ENCODE measurements at regions not wholly inside any gene's neighbourhood (a gene's known extent, or its start where the extent isn't known, plus 50 kb on each side); places are given as distances from the start of the nearest gene placed in this dataset.

DNA sequence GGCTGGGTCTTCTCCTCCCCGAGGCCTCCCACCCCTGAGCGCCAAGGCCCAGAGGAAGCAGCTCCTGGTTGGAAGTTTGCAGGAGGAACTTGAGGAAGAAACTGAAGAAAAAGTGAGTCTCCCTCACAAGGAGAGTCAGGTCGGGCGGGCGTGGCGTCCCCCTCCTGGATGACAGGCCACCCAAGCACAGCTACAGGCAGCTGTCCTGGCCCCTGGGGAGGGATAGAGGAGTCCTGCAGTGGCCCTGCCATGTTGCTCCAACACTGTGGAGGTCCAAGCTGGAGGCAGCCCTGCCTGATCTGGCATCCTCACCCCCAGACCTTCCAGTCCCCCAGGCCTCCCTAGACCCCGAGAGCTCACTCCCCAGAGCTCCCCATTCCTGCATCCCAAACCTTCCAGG, 1150.1 kb downstream of the BRD1 start:
- TF ChIP-seq, protein P1, sequence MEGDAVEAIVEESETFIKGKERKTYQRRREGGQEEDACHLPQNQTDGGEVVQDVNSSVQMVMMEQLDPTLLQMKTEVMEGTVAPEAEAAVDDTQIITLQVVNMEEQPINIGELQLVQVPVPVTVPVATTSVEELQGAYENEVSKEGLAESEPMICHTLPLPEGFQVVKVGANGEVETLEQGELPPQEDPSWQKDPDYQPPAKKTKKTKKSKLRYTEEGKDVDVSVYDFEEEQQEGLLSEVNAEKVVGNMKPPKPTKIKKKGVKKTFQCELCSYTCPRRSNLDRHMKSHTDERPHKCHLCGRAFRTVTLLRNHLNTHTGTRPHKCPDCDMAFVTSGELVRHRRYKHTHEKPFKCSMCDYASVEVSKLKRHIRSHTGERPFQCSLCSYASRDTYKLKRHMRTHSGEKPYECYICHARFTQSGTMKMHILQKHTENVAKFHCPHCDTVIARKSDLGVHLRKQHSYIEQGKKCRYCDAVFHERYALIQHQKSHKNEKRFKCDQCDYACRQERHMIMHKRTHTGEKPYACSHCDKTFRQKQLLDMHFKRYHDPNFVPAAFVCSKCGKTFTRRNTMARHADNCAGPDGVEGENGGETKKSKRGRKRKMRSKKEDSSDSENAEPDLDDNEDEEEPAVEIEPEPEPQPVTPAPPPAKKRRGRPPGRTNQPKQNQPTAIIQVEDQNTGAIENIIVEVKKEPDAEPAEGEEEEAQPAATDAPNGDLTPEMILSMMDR (IDR thresholded peaks at IDR 0.05; ENCODE audit: low read depth, low read length), result no peak
- TF ChIP-seq MYC (IDR thresholded peaks at IDR 0.05; ENCODE audit: low read depth, low read length), result no peak
- TF ChIP-seq, protein P2, sequence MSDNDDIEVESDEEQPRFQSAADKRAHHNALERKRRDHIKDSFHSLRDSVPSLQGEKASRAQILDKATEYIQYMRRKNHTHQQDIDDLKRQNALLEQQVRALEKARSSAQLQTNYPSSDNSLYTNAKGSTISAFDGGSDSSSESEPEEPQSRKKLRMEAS (IDR thresholded peaks at IDR 0.05; ENCODE audit: low read depth, low read length), result no peak
- no peak for TF ChIP-seq POLR2A (IDR thresholded peaks at IDR 0.05; ENCODE audit: extremely low read depth, insufficient read length)

Measured in NB4 (cell line).